GM03348 (cell line): ENCODE measurements at regions not wholly inside any gene's neighbourhood (a gene's known extent, or its start where the extent isn't known, plus 50 kb on each side); places are given as distances from the start of the nearest gene placed in this dataset.

Experiments used
- DNase-seq: peaks from one replicate; pipeline ENCODE4 v3.0.0; 2012; ENCODE audit warnings: low spot score

DNA sequence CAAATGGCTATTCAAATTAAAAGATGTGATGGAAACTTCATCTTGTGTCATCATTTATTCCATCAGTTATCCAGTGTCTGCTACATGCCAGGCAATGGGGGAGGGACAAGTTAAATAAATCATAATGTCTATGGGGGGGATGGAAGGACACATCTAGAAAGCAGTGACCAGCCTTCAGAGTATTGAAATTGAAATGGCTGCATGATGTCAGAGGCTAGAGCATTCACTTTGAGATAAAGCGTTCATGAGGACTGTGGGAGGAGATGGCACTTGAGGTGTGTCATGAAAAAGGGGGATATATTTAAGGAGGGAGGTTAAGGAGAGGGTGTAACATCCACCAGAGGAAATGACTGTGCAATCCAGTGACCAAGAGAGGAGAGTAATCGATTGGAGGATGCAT, 50.6 kb downstream of the SLIT2 start:
- DNase-seq: no peak

DNA sequence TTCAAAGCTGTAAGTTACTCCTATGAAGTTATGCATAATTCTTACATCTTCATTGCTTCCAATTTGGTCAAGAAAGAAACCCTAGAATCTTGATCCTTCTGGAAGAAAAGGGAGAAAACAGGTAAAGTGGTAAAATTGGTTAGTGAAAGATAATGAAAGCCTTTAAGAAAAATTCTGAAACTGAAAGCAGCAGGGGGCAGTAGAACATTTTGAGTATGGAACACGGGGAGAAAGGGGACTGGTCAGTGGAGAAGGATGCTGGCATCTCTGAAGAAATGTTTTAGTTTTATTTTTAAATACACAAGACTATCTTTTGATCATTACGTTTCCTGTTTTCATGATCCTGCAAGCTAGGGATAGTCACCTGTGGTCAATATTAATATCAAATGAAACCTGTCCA, 54.3 kb downstream of the SLIT2 start:
- DNase-seq: peak; percentile 48

DNA sequence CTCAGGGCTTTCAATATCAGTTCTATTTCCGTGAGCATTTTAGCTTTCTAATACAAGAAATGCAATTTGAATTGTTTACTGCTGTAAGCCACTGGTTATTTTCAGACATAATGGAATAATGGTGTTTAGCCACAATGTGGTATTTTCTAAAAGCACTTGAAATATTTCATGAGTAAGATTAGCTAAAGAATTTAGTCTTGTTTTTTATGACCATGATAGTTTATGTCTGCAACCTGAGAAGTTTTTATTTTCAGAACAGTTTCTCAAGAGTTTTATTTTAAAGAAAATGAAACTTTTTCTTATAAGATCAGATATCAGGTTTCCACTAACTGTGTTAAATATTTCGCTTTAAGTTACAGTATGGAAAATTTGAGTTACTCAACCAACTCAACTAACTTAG, 60.2 kb downstream of the SLIT2 start:
- DNase-seq: peak; percentile 53

DNA sequence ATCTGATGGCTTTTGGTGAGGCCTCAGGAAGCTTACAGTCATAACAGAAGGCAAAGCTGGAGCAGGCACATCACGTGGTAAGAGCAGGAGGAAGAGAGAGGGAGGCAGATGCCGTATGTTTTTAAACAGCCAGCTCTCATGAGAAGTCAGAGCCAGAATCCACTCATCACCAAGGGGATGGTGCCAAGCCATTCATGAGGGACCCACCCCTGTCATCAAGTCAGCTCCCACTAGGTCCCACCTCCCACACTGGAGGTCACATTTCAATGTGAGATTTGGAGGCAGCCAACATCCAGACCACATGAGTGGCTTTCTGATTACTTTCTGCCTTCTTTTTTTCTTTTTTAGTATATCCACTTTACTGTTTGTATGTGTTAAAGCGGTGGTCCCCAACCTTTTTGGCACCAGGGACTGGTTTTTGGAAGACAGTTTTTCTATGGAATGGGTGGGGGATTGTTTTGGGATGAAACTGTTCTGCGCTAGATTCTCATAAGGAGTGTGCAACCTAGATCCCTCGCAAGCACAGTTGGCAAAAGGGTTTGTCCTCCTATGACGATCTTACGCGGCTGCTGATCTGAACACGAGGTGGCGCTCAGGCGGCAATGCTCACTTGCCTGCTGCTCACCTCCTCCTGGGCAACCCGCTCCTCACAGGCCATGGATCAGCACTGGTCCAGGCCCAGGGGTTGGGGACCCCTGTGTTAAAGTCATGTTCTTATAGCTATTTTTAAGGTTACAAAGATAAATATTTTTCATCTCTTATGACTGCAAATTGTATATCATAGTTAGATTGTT, 61.7 kb downstream of the SLIT2 start:
- no peak for DNase-seq

DNA sequence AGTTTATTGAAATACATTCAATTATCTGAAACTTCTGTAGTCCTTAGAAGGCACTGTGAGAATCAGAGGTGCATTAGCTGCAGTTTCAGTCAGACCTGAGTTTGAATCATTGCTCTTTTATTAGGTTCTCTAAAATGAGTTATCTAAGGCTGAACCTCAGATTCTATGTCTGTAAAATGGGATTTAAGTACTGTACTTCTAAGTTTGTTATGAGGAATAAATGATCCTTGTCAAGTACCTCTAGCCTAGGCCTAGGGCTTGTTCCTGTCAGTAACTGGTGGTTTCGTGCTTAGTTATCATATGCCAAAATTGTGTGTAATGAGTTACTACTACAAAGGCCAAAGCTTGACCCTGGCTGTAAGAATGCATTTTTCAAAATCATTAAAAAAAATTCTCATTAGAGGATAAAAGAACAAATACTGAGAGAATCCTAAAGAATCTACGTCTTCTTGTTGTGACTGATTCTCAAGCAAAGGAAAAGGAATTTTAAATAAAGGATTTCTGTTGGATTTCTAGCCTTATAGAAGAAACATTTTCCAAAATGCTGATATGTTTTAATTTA, 65.8 kb downstream of the SLIT2 start:
- DNase-seq: no peak

DNA sequence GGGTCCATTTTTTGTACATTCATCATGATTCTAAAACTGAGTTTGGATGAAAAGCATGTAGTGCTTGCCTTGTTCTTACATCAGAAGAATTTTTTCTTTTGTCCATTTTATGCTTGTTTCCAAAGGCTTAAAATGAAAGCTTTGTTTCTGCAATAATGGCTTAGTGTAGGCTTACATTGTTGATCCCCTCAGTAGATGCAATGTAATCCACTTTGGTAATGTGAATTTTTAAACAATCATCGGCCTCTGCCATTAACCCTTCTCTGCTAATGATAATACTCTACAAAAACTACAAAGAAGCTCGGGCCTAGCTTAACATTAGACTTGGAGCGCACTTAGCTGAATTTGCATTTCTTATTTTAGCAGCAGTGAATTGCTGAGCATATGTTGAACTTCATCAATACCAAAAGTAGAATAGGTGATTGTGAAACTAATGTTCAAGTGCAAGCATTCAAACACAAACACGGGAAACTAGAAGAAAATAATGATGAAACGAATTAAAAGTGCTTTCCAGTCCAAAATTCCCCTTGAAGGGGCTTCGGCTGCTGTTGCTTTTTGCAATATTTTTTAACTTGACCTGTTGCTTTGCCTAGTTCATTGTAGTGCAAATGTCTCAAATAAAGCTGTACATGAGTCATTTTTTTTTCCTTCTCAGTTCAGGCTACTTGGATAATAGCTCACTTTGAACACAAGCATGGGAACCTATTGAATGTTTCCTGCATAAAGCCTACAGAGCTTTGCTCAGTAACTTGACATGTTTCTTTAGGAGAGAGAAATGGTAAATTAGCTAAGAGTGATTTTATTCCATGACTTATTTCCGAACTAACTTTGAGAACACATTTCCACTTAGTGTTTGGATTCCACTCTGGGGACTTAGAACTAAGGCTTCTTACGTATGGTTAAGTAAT, 66.5 kb downstream of the SLIT2 start:
- DNase-seq: no peak

DNA sequence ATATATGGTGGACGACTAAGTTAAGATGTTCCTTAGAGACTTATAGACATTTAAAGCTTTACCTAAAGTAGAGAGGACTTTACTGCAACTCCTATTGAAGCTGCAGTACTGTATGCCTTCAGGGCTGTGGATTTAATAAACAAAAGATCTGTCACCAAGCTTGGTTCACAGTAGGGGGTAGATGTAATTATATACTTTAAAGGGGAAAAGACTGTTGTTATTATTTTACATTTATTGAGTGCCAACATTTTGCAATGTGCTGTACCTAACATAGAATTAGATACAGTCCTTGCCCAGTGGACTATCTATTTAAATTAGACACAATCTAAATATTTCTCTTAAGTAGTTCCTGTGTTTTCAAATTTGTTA, 67.2 kb downstream of the SLIT2 start:
- no peak for DNase-seq

DNA sequence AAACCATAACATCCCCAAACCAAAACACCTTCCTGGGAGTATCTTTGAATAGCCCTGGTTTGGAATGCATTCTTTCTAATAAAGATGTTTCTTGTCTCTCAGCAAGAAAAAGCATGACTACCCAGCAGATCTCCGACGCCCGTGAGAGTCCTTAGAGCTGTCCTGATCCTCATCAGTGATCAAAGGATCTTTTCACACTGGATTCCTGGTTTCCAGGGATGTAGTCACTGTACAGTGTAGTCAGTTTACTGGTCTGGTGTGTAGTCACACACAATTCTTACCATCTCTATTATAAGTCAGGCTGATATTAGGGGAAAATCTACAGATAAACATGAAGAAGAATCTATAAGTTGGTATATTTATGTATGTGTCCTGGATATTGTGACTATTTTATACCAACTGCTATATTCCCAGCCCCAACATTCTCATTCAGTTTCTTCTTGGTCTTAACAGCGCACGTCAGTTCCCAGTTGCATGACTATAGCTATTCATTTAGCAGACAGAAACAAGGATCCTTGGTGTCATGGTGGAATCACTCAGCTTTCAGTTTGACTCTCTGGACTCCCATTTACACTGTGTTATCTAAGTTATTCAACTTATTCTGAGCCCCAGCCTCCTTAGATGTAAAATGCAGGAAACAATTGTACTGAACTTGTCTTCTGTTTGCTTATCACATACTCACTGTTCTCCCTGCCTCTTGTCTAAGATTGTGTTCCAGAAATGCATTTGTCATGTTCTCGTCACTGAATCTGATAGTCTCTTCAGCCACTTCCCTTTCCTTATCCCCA, 68.3 kb downstream of the SLIT2 start:
- DNase-seq: no peak

DNA sequence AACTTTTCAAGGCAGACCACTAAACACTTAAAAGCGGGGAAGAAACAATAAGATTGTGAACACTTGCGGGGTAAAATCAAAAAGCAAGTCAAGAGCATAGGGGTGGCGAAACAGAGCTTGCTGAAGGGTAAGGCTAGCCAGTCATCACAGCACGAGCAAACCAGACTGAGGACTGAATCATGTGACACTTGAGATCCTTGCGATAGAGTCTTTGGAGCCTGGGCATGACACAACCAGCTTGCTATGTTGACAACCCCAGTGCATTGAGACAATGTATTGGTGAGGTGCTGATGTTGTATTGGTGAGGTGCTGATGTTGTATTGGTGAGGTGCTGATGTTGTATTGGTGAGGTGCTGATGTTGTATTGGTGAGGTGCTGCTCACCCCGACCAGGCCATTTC, 72.3 kb downstream of the SLIT2 start:
- no peak for DNase-seq

DNA sequence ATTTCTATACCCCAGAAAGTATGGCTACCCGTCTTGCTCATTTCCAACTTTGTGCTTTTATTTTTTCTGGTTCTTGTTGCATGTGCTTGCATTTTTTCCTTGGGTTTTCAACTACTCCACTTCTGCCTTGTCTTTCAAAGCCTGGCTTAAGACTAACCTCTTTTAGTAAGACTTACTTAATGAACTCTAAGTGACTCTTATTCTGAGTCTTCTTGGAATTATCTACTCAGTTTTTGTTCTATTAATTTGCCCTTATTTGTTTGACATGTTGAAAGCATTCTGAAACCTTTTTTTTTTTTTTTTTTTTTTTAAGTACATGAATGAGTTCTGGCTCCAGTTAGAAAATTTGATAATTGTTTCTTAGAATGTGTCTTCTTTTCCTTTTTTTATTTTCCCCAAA, 74.8 kb downstream of the SLIT2 start:
- no peak for DNase-seq

DNA sequence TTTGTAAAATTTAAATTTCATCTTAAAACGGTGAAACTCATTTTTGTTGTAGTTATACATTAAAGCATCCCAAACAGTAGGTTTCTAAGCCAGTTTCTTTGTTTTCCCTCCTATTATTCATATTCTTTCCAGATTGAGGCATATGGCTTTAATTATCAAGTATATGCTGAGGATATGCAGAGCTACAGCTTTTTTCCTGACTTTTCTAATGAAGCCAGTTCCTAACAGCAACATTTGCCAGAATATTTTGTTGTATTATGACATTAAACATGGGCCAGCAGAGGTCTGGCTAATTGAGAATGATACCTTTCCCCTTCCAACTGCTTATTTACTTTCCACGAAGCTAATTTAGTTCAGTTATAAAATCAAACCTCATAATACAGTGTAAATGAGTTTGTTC, 75.3 kb downstream of the SLIT2 start:
- DNase-seq: peak; percentile 22

DNA sequence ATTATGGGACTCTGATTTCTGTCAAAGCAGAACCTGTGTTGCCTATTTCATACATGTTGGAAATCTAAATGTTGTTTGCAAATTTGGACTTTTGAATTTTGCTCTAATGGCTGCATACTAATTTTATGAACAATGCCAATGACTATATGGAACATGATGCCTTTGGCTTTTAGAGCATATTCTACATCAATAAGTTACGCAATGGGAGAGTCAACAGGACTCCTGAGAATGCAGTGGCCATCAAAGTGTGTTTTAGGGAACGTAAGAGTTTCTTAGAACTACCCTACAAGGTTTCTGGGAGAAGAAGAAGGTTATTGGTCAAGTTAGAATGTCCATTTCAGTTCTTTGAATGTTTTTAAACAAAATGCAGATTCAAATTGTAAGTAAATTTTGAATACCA, 76.1 kb downstream of the SLIT2 start:
- DNase-seq: no peak

DNA sequence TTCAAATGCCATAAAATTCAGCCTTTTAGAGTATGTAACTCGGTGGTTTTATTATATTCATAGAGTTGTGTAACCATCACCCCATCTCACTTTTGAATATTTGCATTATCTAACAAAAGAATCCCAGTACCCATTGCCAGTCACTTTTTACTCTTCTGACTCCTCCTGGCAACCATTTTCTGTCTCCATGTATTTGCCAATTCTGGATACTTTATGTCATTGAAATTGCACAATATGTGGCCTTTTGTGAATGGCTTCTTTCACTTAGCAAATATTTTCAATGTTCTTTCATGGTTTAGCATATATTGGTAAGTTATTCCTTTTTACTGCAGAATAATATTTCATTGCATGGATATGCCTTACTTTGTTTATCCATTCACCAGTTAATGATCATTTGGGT, 79.9 kb downstream of the SLIT2 start:
- no peak for DNase-seq

DNA sequence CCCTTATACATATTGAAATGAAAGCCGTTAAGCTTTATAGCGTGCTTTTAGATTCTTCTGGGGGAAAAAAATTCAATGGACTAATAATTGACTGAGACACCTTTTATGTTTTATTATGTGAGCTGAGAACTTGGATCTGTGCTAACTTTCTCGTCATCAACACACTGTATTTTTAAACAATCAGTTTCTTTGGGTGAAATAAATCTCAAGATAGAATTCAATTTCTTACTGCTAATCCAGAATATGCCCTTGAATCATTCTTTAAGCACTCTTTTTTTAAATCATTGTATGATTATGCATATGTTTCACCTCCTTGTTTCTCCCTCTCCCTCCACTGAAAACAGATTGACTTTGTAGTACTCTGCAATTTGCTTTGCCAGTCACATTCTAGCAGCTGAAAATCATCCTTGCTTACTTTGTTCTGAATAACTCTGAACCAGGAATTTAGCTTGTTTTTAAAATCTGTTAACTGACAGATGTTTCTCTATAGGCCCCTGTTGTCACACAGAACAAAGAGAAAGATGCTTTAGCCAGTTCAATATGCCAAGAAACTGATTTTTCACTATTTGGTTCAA, 81.5 kb downstream of the SLIT2 start:
- no peak for DNase-seq

DNA sequence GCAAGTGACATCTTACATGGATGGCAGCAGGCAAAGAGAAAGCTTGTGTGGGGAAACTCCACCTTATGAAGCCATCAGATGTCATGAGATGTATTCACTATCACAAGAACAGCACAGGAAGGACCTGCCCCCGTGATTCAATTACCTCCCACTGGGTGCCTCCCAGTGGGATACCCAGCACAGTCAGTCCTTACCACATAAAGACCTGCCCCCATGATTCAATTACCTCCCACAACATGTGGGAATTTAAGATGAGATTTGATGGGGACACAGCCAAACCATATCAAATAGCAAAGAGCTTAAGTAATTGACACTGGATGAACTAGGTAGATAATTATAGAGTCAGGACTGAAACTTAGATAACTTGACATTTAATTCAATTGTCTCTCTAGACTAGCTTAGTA, 85.6 kb downstream of the SLIT2 start:
- no peak for DNase-seq

DNA sequence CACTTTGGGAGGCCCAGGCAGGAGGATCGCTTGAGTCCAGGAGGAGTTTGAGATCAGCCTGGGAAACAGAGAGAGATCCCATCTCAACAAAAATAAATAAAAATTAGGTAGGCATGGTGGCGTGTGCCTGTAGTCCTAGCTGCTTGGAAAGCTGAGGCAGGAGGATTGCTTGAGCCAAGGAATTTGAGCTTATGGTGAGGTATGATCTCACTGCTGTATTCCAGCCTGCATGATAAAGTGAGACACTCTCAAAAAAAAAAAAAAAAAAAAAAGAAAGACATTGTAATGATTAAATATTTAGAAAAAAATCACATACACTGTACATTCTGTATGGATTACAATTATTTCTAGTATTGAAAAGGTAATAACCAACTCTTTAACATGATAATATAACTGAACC, 87.1 kb downstream of the SLIT2 start:
- no peak for DNase-seq

DNA sequence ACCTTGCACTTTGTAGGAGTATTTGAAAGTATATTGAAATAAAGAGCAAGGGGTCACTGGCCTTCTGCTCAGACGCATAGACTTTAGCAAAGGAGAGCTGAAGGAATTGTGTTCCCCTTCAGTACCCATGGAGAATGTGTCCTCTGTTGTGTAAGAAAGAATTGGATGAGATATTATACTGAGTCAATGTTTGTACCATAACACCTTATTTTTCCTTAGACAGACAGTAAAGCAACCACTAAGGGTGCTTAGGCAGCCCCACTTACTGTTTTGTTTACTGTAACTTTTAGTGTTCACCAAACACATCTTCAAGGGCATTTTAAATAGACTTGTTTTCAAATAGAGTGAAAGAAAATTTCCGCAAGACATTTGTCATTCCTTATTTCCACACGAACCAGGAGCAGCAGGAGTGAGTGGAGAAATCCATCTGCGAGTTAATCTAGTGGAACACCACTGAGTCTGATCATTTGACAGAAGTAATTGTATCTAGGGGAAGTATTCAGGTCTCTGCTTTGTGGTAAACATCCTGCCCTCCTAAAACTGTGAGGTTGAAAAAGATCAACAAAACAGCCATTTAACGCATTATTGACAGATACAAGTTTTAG, 89.5 kb downstream of the SLIT2 start:
- no peak for DNase-seq

DNA sequence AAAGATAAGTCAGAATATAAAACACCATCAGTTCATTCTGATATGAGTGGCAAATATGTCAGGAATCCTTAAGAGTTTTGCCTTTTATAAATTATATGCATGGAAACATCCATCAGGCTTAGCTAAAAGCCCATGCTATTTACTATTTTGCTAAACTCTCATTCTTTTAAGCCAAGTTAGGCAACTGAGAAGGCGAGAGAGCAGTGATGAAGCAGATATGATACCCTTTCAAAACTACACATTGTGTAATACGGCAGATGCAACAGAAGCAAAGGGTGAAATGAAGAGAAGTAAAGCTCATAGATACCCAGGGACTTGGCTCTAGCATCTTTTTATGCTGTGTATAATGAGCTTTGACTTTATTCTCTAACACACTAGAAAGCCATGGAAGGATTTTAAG, 95.8 kb downstream of the SLIT2 start:
- DNase-seq: no peak

DNA sequence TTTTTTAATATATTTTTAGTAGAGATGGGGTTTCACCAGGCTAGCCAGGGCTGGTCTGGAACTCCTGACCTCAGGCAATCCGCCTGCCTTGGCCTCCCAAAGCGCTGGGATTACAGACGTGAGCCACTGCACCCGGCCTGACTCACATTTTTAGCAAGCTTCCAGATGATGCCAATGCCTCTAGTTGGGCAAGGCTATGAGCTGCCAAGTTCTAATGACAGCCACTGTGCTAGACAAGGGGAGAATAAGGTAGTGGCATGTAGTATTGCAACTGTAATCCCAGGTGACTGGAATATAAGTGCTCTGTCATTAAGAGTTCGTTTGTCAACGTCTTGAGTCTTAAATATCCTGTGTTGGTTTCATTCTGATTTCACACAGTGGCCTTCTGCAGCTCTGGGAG, 96.7 kb downstream of the SLIT2 start:
- DNase-seq: no peak

DNA sequence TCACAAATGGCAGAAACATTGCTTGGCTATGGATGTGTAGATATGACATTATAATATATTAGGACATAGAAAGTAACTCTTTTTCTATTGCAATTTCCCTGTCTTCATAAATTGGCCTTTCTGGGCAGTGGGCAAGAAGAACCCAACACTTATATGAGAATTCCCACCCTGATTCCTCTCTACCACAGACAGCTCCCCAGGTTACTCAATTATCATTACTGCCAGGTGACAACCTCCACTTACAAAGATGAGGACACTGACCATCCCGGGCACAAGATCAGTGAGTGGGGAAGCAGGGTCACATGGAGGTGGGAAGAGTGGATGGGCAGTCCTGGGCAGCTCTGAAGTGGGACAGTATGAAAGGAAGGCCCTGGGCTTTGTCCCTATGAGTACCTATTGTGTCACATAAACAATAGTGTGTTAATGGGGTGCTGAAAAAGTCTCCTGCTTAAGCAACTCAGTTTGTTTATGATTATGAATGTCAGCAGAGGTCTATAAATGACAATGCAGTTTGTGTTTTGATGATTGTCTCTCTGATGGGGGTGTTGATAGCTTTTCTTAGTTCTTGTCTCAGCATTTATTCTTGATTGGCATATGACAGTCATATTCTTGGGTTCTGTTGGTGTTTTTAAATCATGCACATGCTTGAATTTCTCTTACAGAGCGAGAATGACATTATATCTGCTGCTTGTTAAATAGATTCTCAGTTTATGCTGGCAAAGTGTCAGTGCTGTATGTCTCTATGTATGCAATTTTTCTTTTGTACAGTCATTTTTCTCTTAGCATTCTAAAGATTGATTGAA, 99.9 kb downstream of the SLIT2 start:
- DNase-seq: no peak

DNA sequence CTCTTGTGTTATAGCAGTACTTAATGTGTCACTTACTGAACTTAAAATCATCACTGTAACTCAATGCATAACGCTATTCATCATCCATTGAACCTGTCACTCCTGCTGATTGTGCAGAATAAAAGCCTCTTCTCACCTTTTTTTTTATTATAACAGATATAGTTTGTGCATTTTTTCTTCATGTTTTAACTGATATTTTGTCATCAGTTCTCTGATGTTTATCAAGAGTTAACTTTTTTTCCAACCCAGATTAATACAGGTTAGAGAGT, 100.4 kb downstream of the SLIT2 start:
- DNase-seq: no peak
